HepG2 (cell line): ENCODE measurements at regions not wholly inside any gene's neighbourhood (a gene's known extent, or its start where the extent isn't known, plus 50 kb on each side); places are given as distances from the start of the nearest gene placed in this dataset.

Experiments
- CTCF ChIP-seq: sonication (generic); formaldehyde crosslinking; IDR thresholded peaks from 2 replicates; pipeline ENCODE4 v1.5.0; 2020; ENCODE audit warnings: mild to moderate bottlenecking, missing genetic modification reagents, moderate library complexity
- ZNF605 ChIP-seq: sonication (generic); formaldehyde crosslinking; IDR thresholded peaks from 2 replicates; pipeline ENCODE4 v1.8.0; 2022; ENCODE audit warnings: mild to moderate bottlenecking, missing genetic modification reagents

DNA sequence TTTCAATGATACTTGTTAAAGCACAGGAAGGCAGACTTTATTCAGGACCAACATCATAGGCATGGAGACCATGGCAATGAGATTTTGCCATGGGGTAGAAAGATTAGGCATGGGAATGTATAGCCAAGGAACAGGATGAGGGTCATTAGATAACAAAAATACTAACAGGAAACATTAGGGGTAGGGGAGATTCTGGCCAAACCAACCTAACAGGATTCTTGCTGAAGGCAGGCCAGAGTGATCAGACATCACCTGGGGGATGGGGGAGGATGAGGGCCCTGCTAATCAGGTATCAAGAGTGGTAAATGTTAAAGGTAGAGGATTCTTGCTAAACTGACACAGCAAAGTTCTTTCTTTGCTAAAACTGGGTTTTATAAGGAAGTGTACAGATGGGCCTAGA, 481.8 kb downstream of the ETS1 start:
- no peak for TF ChIP-seq CTCF
- TF ChIP-seq ZNF605 (CRISPR knock-in tag), result no peak
